Trophoblast cell (in vitro differentiated cells and primary cell): ENCODE measurements at regions not wholly inside any gene's neighbourhood (a gene's known extent, or its start where the extent isn't known, plus 50 kb on each side); places are given as distances from the start of the nearest gene placed in this dataset.

Experiments used
- DNase-seq, 2 donors: peaks; one replicate each; pipeline ENCODE4 v3.0.0-alpha.2; 2016
- H2AFZ ChIP-seq: 2 replicates; pipeline ENCODE4 v1.6.1; 2013; ENCODE audit warnings: low read length, moderate library complexity, mild to moderate bottlenecking; ENCODE audit not compliant: insufficient read depth, poor library complexity
- H2AK5ac ChIP-seq: 2 replicates; pipeline ENCODE4 v1.6.1; 2013; ENCODE audit warnings: mild to moderate bottlenecking, low read length
- H2BK120ac ChIP-seq: 2 replicates; pipeline ENCODE4 v1.6.1; 2013; ENCODE audit warnings: low read length, mild to moderate bottlenecking, moderate library complexity; ENCODE audit not compliant: insufficient read depth, poor library complexity
- H2BK12ac ChIP-seq: 2 replicates; pipeline ENCODE4 v1.6.1; 2013; ENCODE audit warnings: mild to moderate bottlenecking, low read length, moderate library complexity
- H2BK5ac ChIP-seq: 2 replicates; pipeline ENCODE4 v1.6.1; 2013; ENCODE audit warnings: low read length, low read depth, moderate library complexity, mild to moderate bottlenecking; ENCODE audit not compliant: poor library complexity
- H3K14ac ChIP-seq: 2 replicates; pipeline ENCODE4 v1.6.1; 2013; ENCODE audit warnings: mild to moderate bottlenecking, low read length
- H3K18ac ChIP-seq: 2 replicates; pipeline ENCODE4 v1.6.1; 2013; ENCODE audit warnings: mild to moderate bottlenecking, low read length
- H3K23ac ChIP-seq: 2 replicates; pipeline ENCODE4 v1.6.1; 2013; ENCODE audit warnings: low read length
- H3K27ac ChIP-seq: 2 replicates; pipeline ENCODE4 v1.5.1; 2013; ENCODE audit warnings: low read depth, mild to moderate bottlenecking, inconsistent platforms, low read length, moderate library complexity
- H3K27me3 ChIP-seq: 2 replicates; pipeline ENCODE4 v1.6.1; 2013; ENCODE audit warnings: inconsistent platforms, mild to moderate bottlenecking, low read length, moderate library complexity; ENCODE audit not compliant: insufficient read depth
- H3K36me3 ChIP-seq, 2 experiments: 1 replicate in 1 of 2; 2 replicates in 1 of 2; pipeline ENCODE4 v1.6.1; 2013; ENCODE audit warnings: low read length in 2 of 2, mild to moderate bottlenecking in 2 of 2, moderate library complexity in 1 of 2; ENCODE audit not compliant: insufficient read depth in 2 of 2, control insufficient read depth in 1 of 2
- H3K4ac ChIP-seq: 2 replicates; pipeline ENCODE4 v1.6.1; 2013; ENCODE audit warnings: low read depth, mild to moderate bottlenecking, low read length, moderate library complexity
- H3K4me1 ChIP-seq, 2 experiments: 1 replicate in 1 of 2; 2 replicates in 1 of 2; pipeline ENCODE4 v1.6.1; 2013; ENCODE audit warnings: low read length in 2 of 2, mild to moderate bottlenecking in 2 of 2, moderate library complexity in 1 of 2; ENCODE audit not compliant: insufficient read depth in 2 of 2, control insufficient read depth in 1 of 2
- H3K4me2 ChIP-seq: 2 replicates; pipeline ENCODE4 v1.6.1; 2013; ENCODE audit warnings: inconsistent platforms, mild to moderate bottlenecking, low read length, moderate library complexity
- H3K4me3 ChIP-seq: 2 replicates; pipeline ENCODE4 v1.5.1; 2013; ENCODE audit warnings: mild to moderate bottlenecking, low read depth, low read length, inconsistent platforms
- H3K79me1 ChIP-seq: one replicate; pipeline ENCODE4 v1.6.1; 2013; ENCODE audit warnings: low read length
- H3K79me2 ChIP-seq: 2 replicates; pipeline ENCODE4 v1.6.1; 2013; ENCODE audit warnings: low read length, mild to moderate bottlenecking; ENCODE audit not compliant: control insufficient read depth, insufficient read depth, poor library complexity
- H3K9ac ChIP-seq: 2 replicates; pipeline ENCODE4 v1.6.1; 2013; ENCODE audit warnings: mild to moderate bottlenecking, low read length
- H3K9me3 ChIP-seq: 2 replicates; pipeline ENCODE4 v1.6.1; 2013; ENCODE audit warnings: low read depth, mild to moderate bottlenecking, control low read depth, inconsistent platforms, low read length; ENCODE audit not compliant: insufficient read depth
- H4K12ac ChIP-seq: 2 replicates; pipeline ENCODE4 v1.6.1; 2013; ENCODE audit warnings: low read depth, mild to moderate bottlenecking, low read length, moderate library complexity
- H4K8ac ChIP-seq: 2 replicates; pipeline ENCODE4 v1.6.1; 2013; ENCODE audit warnings: low read depth, mild to moderate bottlenecking, low read length, moderate library complexity
- H4K91ac ChIP-seq: one replicate; pipeline ENCODE4 v1.6.1; 2013; ENCODE audit warnings: low read depth, mild to moderate bottlenecking, low read length, moderate library complexity
- WGBS: extraction: QIAGEN DNeasy Blood & Tissue Kit; methylation state at CpG from one replicate; pipeline ENCODE4 v1.1.7; 2013; ENCODE audit warnings: missing lambda C conversion rate; ENCODE audit not compliant: insufficient read length, insufficient coverage; ENCODE audit errors: extremely low coverage; 5-methylcytosine and 5-hydroxymethylcytosine counted together

- H2BK12ac ChIP-seq, result no peak overlapping the region
- H2AFZ ChIP-seq, result no peak overlapping the region
- H3K36me3 ChIP-seq, result no peaks in the 10 kb centered on the region
- no peak overlapping the region for H2BK120ac ChIP-seq
- no peak overlapping the region for H3K4me2 ChIP-seq
- no peaks in the 10 kb centered on the region for H3K79me2 ChIP-seq
- no peak overlapping the region for H4K91ac ChIP-seq
- H3K4me1 ChIP-seq, result peaks cover 0 to 3% of the 10 kb centered on the region in 2 experiments
- no peak overlapping the region for H2BK5ac ChIP-seq
- H3K23ac ChIP-seq, result no peak overlapping the region
- H3K4ac ChIP-seq, result no peak overlapping the region
- H3K18ac ChIP-seq, result no peak overlapping the region
- H3K27ac ChIP-seq, result no peak overlapping the region
- no CpG with 5 or more reads among the region's 6 CpGs for WGBS
- H3K9ac ChIP-seq, result no peak overlapping the region
- H2AK5ac ChIP-seq, result no peak overlapping the region
- H3K14ac ChIP-seq, result no peak overlapping the region
- H4K8ac ChIP-seq, result no peak overlapping the region
- H3K4me3 ChIP-seq, result no peak overlapping the region
- no peaks in the 10 kb centered on the region for H3K27me3 ChIP-seq
- H3K9me3 ChIP-seq, result no peaks in the 10 kb centered on the region
- H4K12ac ChIP-seq, result no peak overlapping the region
- no peaks in the 10 kb centered on the region for H3K79me1 ChIP-seq
- peak in 1 of 2 donors; percentile 64 for DNase-seq
These were observed 243.9 kb downstream of the TBL1XR1 start for GRCh38 chr3:176953106-176954060.

GRCh38 chr3:176951586-176952292 is 245.5 kb downstream of the TBL1XR1 start:
- Histone ChIP-seq H2AK5ac (no peak overlapping the region), H3K4me2 (no peak overlapping the region), H3K4me1 (peaks cover 0 to 3% of the 10 kb centered on the region in 2 experiments), H2BK120ac (no peak overlapping the region), H3K27me3 (no peaks in the 10 kb centered on the region), H4K8ac (no peak overlapping the region), H3K79me1 (no peaks in the 10 kb centered on the region), H3K14ac (no peak overlapping the region), H2AFZ (no peak overlapping the region), H4K12ac (no peak overlapping the region), H2BK12ac (no peak overlapping the region), H3K27ac (no peak overlapping the region), H3K18ac (no peak overlapping the region), H4K91ac (no peak overlapping the region), H2BK5ac (no peak overlapping the region), H3K9me3 (no peaks in the 10 kb centered on the region), H3K36me3 (no peaks in the 10 kb centered on the region), H3K9ac (no peak overlapping the region), H3K23ac (no peak overlapping the region), H3K4me3 (no peak overlapping the region), H3K79me2 (no peaks in the 10 kb centered on the region), H3K4ac (no peak overlapping the region)
- peak in 1 of 2 donors; percentile 57 for DNase-seq
- no CpG with 5 or more reads among the region's 10 CpGs for WGBS

- H3K4ac ChIP-seq, result no peak overlapping the region
- H3K9me3 ChIP-seq, result no peaks in the 10 kb centered on the region
- H2AK5ac ChIP-seq, result no peak overlapping the region
- no peak overlapping the region for H3K9ac ChIP-seq
- no peak overlapping the region for H2AFZ ChIP-seq
- no peak overlapping the region for H3K14ac ChIP-seq
- no peak overlapping the region for H3K4me3 ChIP-seq
- H3K79me1 ChIP-seq, result no peaks in the 10 kb centered on the region
- DNase-seq, result peak; percentile 45 to 46
- H2BK120ac ChIP-seq, result no peak overlapping the region
- H4K12ac ChIP-seq, result no peak overlapping the region
- no CpG with 5 or more reads among the region's 3 CpGs for WGBS
- H3K18ac ChIP-seq, result no peak overlapping the region
- no peak overlapping the region for H3K4me2 ChIP-seq
- peaks cover 0 to 3% of the 10 kb centered on the region in 2 experiments for H3K4me1 ChIP-seq
- no peak overlapping the region for H2BK12ac ChIP-seq
- no peaks in the 10 kb centered on the region for H3K36me3 ChIP-seq
- no peaks in the 10 kb centered on the region for H3K27me3 ChIP-seq
- no peak overlapping the region for H3K27ac ChIP-seq
- H3K79me2 ChIP-seq, result no peaks in the 10 kb centered on the region
- H3K23ac ChIP-seq, result no peak overlapping the region
- no peak overlapping the region for H2BK5ac ChIP-seq
- no peak overlapping the region for H4K8ac ChIP-seq
- H4K91ac ChIP-seq, result no peak overlapping the region
These were observed 246.1 kb downstream of the TBL1XR1 start for GRCh38 chr3:176951144-176951543.

- no peaks in the 10 kb centered on the region for H3K9me3 ChIP-seq
- H3K27ac ChIP-seq, result no peak overlapping the region
- no peak overlapping the region for H3K4ac ChIP-seq
- no peak overlapping the region for H2BK12ac ChIP-seq
- no peak overlapping the region for H2AFZ ChIP-seq
- H3K4me1 ChIP-seq, result peaks cover 0 to 3% of the 10 kb centered on the region in 2 experiments
- H3K9ac ChIP-seq, result no peak overlapping the region
- no peak overlapping the region for H4K8ac ChIP-seq
- H3K23ac ChIP-seq, result no peak overlapping the region
- no peak overlapping the region for H3K14ac ChIP-seq
- no peaks in the 10 kb centered on the region for H3K36me3 ChIP-seq
- no peaks in the 10 kb centered on the region for H3K79me2 ChIP-seq
- peak; percentile 38 to 72 for DNase-seq
- H2AK5ac ChIP-seq, result no peak overlapping the region
- no peak overlapping the region for H4K12ac ChIP-seq
- no peak overlapping the region for H3K18ac ChIP-seq
- no peak overlapping the region for H3K4me3 ChIP-seq
- H4K91ac ChIP-seq, result no peak overlapping the region
- H2BK120ac ChIP-seq, result no peak overlapping the region
- H3K79me1 ChIP-seq, result no peaks in the 10 kb centered on the region
- H3K27me3 ChIP-seq, result no peaks in the 10 kb centered on the region
- H2BK5ac ChIP-seq, result no peak overlapping the region
- H3K4me2 ChIP-seq, result no peak overlapping the region
- WGBS, result no CpG with 5 or more reads among the region's 3 CpGs
These were observed 246.5 kb downstream of the TBL1XR1 start for GRCh38 chr3:176950743-176951142.
